NOMO-1 treated with dmso at 0.1 percent for 144 hours (cell line): ENCODE measurements at regions not wholly inside any gene's neighbourhood (a gene's known extent, or its start where the extent isn't known, plus 50 kb on each side); places are given as distances from the start of the nearest gene placed in this dataset.
A peak's percentile ranks its signal among the peaks of the same experiment; 100 is the strongest.
"Not testable (repeated sequence)": the region's sequence is repeated elsewhere in the genome, so short reads cannot be mapped to it uniquely, and the experiment has no call there.

ENCODE experiments used
- DNase-seq: peaks from one replicate; lab custom pipeline; 2025; ENCODE audit not compliant: unreplicated experiment; lab: John Stamatoyannopoulos, UW

DNA sequence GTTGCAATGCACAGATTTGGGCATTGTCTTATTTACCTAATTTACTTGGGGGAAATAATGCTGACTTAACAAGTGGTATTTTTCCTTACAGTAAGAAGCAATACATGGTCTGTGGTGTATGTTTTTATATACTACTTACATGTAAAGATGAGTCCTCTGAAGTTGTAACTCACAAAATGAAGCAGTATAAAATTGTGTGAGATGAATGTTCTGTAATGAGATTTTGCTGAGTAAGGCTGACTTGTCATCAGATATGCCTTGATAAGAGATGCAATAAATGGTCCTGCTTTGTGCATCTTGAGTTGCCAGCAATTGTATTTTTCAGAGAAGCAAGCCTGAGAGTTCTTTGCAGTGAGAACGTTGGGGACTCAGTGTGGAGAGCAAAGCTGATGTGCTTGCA is 92.2 kb upstream of the GNAQ start:
- DNase-seq = no peak

DNA sequence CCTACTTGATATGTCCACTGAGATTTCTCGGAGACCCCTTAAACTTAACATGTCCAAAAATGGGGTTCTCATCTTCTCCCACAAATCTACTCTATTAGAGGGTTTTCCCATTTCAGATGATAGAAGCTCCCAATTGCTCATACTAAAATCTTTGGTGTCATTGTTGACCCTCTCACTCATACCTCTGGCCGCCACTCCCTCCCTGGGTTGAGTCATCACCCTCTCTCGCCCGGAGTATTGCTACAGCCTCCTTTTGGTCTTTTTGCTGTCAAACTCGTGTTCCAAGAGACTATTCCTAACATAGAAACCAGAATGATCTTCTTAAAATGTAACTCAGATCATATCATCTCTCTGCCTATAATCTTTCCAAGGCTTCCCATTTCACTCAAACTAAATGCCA is 91.0 kb upstream of the GNAQ start:
- no peak for DNase-seq

DNA sequence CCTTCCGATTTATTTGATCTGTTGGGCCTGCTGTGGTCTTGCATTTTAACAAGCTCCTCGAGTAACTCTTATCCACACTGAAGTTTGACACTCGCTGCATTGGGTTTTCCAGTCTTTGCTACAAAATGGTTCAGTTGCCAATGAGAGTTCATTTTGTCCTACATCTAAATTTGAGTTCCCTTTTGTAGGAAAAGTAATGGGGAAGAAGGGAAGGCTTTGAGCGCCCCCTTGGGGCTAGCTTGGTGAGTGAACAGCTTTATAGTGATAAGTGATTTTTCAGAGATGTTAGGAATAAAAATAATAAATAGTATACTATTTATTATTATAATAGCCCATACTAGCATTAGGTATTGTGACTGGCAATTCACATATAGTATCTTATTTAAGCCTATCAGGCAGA is 89.9 kb upstream of the GNAQ start:
- peak; percentile 12 for DNase-seq

DNA sequence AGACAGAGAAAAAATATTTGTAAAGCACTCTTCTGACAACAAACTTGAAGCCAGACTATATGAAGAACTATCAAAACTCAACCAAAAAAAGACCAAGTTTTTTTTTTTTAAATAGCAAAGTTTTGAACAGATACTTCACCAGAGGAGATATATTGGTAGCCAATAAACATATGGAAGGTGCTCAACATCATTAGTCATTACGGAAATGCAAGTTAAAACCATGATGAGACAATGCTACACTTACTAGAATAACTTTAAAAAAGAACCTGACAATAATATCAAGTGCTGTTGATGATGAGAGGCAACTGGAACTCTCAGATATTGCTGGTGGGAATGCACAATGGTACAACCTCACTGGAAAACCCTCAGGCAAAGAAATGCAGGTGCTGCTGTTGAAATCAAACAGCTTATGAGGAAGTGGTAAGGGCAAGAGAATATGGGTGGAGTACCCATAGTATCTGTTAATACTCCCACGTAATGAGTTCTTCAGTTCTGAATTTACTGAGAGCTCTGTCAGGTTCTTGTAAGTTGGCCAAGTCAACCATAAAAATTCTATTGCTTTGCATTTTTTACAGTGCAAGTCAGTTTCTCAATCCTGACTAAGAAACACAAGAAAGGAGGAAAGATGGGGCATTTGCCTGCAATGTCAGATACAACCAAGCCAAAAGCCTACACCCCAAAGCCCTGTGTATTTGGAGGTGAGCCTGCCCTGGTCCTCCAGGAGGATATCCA is 87.3 kb upstream of the GNAQ start:
- DNase-seq = peak; percentile 12

DNA sequence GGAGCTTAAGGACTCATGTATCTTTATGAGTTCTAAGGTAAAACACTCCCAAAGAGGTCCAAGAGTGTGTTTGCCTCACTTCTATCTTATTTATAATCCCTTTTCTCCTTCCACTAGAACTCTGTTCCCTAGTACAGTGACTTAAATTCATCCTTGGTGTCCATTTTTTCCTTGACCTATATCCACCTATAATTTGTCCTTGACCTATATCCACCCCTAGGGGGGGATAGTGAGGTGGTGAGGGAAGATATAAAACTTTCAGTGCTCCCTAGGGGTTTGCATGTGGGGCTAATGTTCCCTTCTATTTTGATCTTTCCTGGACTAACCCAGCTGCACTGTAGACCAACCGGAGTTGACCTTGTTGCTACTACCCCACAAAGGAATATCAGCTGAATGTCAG is 83.5 kb upstream of the GNAQ start:
- DNase-seq = no peak

DNA sequence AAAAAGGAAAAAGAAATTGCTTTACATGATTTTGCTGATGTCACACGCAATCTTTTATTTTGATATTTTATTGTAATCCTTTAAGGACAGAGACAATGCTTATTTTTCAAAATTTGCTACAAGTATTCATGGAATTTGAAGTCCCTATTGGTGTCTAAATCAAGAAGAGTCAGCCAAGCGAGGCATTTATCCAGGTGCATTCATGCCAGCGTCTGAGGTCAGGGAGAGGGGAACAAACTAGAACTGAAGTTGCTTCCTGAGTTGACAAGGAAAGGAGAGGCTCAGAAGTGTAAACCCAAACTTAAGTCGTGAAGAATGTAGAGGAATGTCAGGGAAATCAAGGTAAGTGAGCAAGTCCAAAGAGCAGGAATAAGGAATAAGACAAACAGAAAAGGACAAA is 83.0 kb upstream of the GNAQ start:
- DNase-seq = no peak

DNA sequence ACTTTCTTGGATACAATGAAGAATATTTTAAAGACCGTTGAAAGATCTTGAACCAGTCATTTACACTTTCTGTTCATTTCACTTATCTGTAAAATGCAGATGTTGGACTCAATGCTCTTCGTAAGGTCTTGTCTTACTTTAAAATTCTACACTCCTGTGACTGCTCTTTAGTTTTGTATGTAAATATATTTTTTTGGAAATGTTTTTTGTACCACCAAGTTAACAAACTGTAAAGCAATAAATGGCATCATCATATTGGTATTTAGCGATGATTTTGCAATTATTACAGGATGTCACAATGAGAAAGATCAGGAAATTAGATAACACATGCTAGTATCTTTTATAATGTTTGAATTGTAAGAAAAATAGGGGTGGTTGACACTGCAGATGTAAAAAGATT is 80.8 kb upstream of the GNAQ start:
- no peak for DNase-seq

DNA sequence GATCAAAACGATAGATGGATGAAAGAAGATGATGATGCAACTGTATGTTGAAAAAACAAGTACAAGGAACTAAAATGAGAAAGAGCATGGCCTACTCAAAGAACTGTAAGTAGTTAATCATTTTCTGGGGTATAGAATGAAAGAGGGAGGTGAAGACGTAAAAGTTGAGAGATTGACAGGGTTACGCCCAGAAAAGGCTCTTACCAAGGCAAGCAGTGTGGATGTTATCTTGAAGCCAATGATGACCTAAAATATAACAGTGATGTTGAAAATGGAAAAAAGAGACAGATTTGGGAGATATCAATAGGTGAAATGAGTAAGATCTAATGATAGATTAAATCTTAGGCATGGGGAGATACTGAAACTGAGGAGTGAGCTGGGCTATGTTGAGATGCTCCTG is 80.4 kb upstream of the GNAQ start:
- DNase-seq = no peak

DNA sequence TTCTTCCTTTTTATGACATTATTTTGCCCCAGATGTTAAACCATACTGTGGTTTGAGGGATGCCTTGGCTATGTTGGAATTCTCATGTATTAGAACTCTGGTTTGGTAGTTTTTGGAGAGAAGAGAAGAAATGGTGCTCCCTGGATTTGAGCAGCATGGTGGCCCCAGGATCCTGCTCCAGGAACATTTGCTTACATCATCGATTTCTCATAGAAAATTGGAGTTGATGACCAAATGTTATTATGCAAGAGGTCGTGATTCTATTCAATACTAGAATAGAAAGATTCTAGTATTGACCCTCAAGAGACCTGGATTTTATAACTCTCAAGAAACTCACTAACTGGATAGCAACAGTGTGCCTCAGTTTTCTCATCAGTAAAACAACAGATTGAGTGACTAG is 77.5 kb upstream of the GNAQ start:
- DNase-seq = no peak

DNA sequence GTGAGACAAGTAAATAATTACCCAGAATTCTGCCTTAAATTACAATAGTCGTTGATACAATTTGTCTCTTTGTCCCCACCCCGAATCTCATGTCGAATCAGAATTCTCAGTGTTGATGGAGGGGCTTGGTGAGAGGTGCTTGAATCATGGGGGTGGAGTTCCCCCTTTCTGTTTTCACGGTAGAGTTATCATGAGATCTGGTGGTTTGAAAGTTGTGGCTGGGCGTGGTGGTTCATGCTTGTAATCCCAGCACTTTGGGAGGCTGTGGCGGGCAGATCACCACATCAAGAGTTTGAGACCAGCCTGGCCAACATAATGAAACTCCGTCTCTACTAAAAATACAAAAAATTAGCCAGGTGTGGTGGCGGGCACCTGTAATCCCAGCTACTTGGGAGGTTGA is 75.0 kb upstream of the GNAQ start:
- DNase-seq = not testable (repeated sequence)

DNA sequence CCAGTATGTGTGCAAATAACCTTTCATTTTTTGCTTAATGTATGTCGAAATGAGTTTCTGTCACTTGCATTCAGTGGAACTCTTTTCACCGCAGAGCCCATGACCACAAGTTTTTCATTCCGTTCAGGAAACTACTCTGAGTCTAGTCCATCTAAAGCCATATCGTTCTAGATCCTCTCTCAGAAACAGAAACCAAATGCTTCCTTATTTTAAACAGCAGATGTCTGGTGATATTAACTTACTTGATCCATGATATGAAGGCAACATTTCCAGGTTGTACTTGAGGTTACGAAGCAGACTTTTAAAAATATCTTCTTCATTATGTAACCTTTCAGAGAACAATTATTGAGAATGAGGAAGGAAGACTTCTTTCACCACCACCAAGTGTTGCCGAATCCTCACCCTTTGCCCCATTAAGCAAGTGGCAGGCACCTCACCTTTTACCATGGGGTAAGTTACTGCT is 72.4 kb upstream of the GNAQ start:
- peak; percentile 67 for DNase-seq

DNA sequence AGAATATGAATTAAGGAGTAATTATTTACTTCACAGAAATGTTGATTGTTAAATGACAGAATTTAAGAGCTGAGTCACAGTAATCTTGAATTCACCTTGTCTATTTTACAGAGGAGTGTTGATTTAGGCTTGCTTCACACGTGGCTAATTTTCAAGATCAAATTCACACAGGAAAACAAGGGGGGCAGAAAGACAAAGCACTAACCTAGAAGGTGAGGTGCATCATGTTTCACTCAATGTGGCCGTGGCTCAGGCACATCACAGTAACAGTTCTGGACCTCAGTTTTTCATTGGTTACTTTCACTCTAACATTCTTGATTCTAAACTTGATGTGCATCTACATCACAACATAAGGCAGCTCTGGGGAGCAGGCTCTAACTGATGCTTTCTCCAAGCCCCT is 69.6 kb upstream of the GNAQ start:
- no peak for DNase-seq

DNA sequence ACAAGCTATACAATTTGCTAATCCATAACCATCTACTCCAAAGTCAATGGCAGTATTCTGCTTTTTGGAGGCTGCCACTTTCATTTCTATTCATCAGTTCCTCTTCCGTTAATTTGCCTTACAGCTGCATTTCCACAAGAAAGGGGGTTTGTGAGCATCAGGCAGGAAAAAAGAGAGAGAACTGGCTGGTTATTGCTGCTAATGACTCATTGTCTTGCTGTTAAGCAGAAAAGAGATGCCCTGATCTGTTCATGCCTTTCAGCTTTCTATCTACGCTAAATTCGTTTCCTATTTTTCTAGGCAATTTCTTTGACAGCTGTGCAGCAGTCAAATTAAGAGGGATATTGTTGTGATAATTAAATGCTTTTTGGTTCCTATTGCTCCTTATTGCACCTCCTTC is 65.9 kb upstream of the GNAQ start:
- DNase-seq = peak; percentile 55

DNA sequence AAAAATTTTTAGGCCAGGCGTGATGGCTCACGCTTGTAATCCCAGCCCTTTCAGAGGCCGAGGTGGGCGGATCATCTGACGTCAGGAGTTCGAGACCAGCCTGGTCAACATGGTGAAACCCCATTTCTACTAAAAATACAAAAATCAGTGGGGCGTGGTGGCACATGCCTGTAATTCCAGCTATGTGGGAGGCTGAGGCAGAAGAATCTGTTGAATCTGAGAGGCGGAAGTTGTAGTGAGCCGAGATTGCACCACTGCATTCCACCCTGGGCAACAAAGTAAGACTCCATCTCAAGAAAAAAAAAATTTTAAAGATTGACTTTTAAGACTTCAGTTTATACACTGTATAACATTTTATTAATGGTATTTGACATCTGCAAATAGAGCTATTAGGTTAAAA is 60.1 kb upstream of the GNAQ start:
- no peak for DNase-seq

DNA sequence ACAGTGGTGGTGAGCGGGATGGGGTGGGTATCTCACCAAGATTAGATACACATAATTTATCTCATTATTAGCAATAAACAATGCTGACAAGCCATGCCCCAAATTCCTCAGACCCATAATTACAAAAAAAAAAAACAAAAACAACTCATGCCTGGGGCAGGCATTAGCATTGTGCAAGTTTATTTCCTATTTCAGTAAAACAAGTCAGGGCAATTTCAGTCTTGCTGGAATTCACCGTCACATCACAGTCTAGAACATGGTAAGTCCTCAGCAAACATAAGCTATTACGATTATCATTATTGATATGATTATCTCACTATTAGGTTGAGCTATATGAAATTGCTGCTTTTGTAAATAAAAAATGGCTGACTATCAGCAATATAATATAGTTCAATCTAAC is 57.5 kb upstream of the GNAQ start:
- no peak for DNase-seq

DNA sequence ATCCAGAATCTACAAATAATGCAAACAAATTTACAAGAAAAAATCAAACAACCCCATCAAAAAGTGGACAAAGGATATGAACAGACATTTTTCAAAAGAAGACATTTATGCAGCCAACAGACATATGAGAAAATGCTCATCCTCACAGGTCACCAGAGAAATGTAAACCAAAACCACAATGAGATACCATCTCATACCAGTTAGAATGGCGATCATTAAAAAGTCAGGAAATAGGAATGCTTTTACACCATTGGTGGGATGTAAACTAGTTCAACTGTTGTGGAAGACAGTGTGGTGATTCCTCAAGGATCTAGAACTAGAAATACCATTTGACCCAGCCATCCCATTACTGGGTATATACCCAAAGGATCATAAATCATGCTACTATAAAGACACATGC is 56.6 kb upstream of the GNAQ start:
- DNase-seq = not testable (repeated sequence)
